B cell (primary cell): ENCODE measurements at regions not wholly inside any gene's neighbourhood (a gene's known extent, or its start where the extent isn't known, plus 50 kb on each side); places are given as distances from the start of the nearest gene placed in this dataset.

Source experiments
- ATAC-seq: fragments of 200-7000 bp; cut with Tn5 transposase; one replicate; pipeline ENCODE4 v1.10.0; 2021; ENCODE audit warnings: low read depth, mild to moderate bottlenecking, moderate number of reproducible peaks, moderate library complexity
- CTCF ChIA-PET: fragments of 350-600 bp; sonication (Branson Sonifier 250); formaldehyde crosslinking; loops from one replicate; lab custom pipeline; 2021; ENCODE audit warnings: antibody characterized with exemption, inconsistent platforms; lab: Charles Lee
- POLR2A ChIA-PET: fragments of 350-600 bp; sonication (Branson Sonifier 250); formaldehyde crosslinking; loops from one replicate; lab custom pipeline; 2021; ENCODE audit warnings: antibody characterized with exemption; lab: Charles Lee
- DNase-seq: peaks from one replicate; pipeline ENCODE4 v3.0.0; 2013
- H2AFZ ChIP-seq: 2 replicates; pipeline ENCODE4 v1.6.1; 2012; ENCODE audit warnings: mild to moderate bottlenecking, low read depth, low read length; ENCODE audit not compliant: insufficient read depth, poor library complexity, severe bottlenecking
- H3K27ac ChIP-seq, 2 donors: 1 replicate in 1 of 2; 2 replicates in 1 of 2; pipeline ENCODE4 v1.5.1; 2012 to 2013; ENCODE audit warnings: low read length in 2 of 2, mild to moderate bottlenecking in 2 of 2, moderate library complexity in 1 of 2
- H3K27me3 ChIP-seq, 4 experiments: fragments of 200-600 bp in 1 of 4; sonication (generic) in 1 of 4; replicated peaks in 1 of 4; 1 replicate in 2 of 4; 2 replicates in 2 of 4; pipeline versions ENCODE4 v1.6.1 to v1.7.0; 2013 to 2016; ENCODE audit warnings: low read length in 3 of 4, mild to moderate bottlenecking in 2 of 4, mixed read lengths in 1 of 4, moderate library complexity in 1 of 4; ENCODE audit not compliant: insufficient read depth in 4 of 4, control insufficient read depth in 3 of 4; ENCODE audit errors: control extremely low read depth in 1 of 4
- H3K36me3 ChIP-seq, 2 experiments: replicated peaks in 1 of 2; 1 replicate in 1 of 2; 2 replicates in 1 of 2; pipeline versions ENCODE4 v1.6.1 to v1.7.1; 2013; ENCODE audit warnings: low read length in 1 of 2; ENCODE audit not compliant: insufficient read depth in 2 of 2, control insufficient read depth in 1 of 2; ENCODE audit errors: control extremely low read depth in 1 of 2, extremely low read depth in 1 of 2
- H3K4me1 ChIP-seq, 2 donors: fragments of 200-600 bp in 1 of 2; sonication (generic) in 1 of 2; 1 replicate in 1 of 2; 2 replicates in 1 of 2; pipeline versions ENCODE4 v1.5.1 to v1.6.1; 2013 to 2017; ENCODE audit warnings: low read length in 2 of 2; ENCODE audit not compliant: control insufficient read depth in 2 of 2, insufficient read depth in 2 of 2
- H3K4me2 ChIP-seq: replicated peaks from 2 replicates; pipeline ENCODE3; 2012; ENCODE audit warnings: mild to moderate bottlenecking, low read depth, low read length; ENCODE audit not compliant: poor library complexity, severe bottlenecking
- H3K4me3 ChIP-seq, 5 experiments: fragments of 200-600 bp in 1 of 5; sonication (generic) in 1 of 5; 1 replicate in 3 of 5; 2 replicates in 2 of 5; pipeline versions ENCODE4 v1.5.1 to v1.7.0; 2011 to 2016; ENCODE audit warnings: low read length in 4 of 5, mild to moderate bottlenecking in 4 of 5, low read depth in 2 of 5, control low read depth in 1 of 5, moderate library complexity in 1 of 5; ENCODE audit not compliant: insufficient read depth in 1 of 5; ENCODE audit errors: control extremely low read depth in 1 of 5, extremely low read depth in 1 of 5
- H3K79me2 ChIP-seq: fragments of 200-600 bp; sonication (generic); one replicate; pipeline ENCODE4 v1.6.0; 2016; ENCODE audit warnings: low read length; ENCODE audit not compliant: control insufficient read depth, insufficient read depth
- H3K9ac ChIP-seq: fragments of 200-600 bp; sonication (generic); 2 replicates; pipeline ENCODE4 v1.6.1; 2017; ENCODE audit warnings: mild to moderate bottlenecking, low read length, moderate library complexity
- H3K9me3 ChIP-seq, 3 donors: one replicate each; pipeline versions ENCODE4 v1.6.1 to v1.7.1; 2013; ENCODE audit warnings: low read length in 2 of 3; ENCODE audit not compliant: control insufficient read depth in 2 of 3, insufficient read depth in 1 of 3; ENCODE audit errors: control extremely low read depth in 1 of 3
- H4K20me1 ChIP-seq: 2 replicates; pipeline ENCODE4 v1.6.0; 2012; ENCODE audit warnings: mild to moderate bottlenecking, low read length; ENCODE audit not compliant: insufficient read depth, control insufficient read depth, poor library complexity, severe bottlenecking
- H3K27ac Mint-ChIP-seq: one replicate; pipeline ENCODE4 v1.8.0; 2021; ENCODE audit warnings: mixed read lengths
- H3K27me3 Mint-ChIP-seq: one replicate; pipeline ENCODE4 v1.8.0; 2021; ENCODE audit warnings: mixed read lengths
- H3K4me1 Mint-ChIP-seq: one replicate; pipeline ENCODE4 v1.8.0; 2021; ENCODE audit warnings: mixed read lengths
- H3K4me3 Mint-ChIP-seq: one replicate; pipeline ENCODE4 v1.8.0; 2021; ENCODE audit warnings: mixed read lengths
- H3K9me3 Mint-ChIP-seq: one replicate; pipeline ENCODE4 v1.8.0; 2022; ENCODE audit warnings: mixed read lengths; ENCODE audit not compliant: insufficient read depth
- CTCF ChIP-seq: fragments of 200-600 bp; IDR thresholded peaks from one replicate; pipeline ENCODE4 v1.8.0; 2022; ENCODE audit warnings: antibody characterized with exemption, mild to moderate bottlenecking
- EZH2 ChIP-seq: IDR thresholded peaks from 2 replicates; pipeline ENCODE4 v1.6.1; 2012; ENCODE audit warnings: borderline replicate concordance, low read depth, mild to moderate bottlenecking, moderate library complexity, low read length; ENCODE audit not compliant: insufficient read depth, poor library complexity, severe bottlenecking
- WGBS: methylation state at CpG from one replicate; pipeline ENCODE4 v1.1.5; 2013; ENCODE audit warnings: missing lambda C conversion rate; ENCODE audit not compliant: insufficient coverage; 5-methylcytosine and 5-hydroxymethylcytosine counted together
- intact Hi-C: fragments of 100-400 bp; cut with micrococcal nuclease; formaldehyde crosslinking; loops from one replicate; pipeline ENCODE4 v1.10.0; 2022

GRCh38 chr12:72168851-72169250, 103.3 kb upstream of the TRHDE start:
- intact Hi-C loops: no loop called here
- H3K4me1 ChIP-seq: no peaks in the 10 kb centered on the region
- ChIA-PET CTCF (no interaction called here), POLR2A (no interaction called here)
- H3K9me3 ChIP-seq: peaks cover 0 to under 1% (median 0%) of the 10 kb centered on the region in 3 donors
- H4K20me1 ChIP-seq: no peaks in the 10 kb centered on the region
- Mint-ChIP-seq H3K27me3 (no peaks in the 10 kb centered on the region), H3K9me3 (no peaks in the 10 kb centered on the region), H3K4me3 (no peak overlapping the region), H3K4me1 (no peaks in the 10 kb centered on the region), H3K27ac (no peak overlapping the region)
- no peaks in the 10 kb centered on the region for H3K36me3 ChIP-seq
- no peak for TF ChIP-seq CTCF
- TF ChIP-seq EZH2: no peak
- no peaks in the 10 kb centered on the region for H3K27me3 ChIP-seq
- ATAC-seq (no peak), DNase-seq (no peak)
- no peak overlapping the region for H3K27ac ChIP-seq
- H3K4me3 ChIP-seq: no peak overlapping the region
- no peak overlapping the region for H2AFZ ChIP-seq
- H3K9ac ChIP-seq: no peak overlapping the region
- H3K79me2 ChIP-seq: no peaks in the 10 kb centered on the region
- H3K4me2 ChIP-seq: no peak overlapping the region

- H3K9me3 Mint-ChIP-seq: no peaks in the 10 kb centered on the region
- intact Hi-C loops: no loop called here
- no peaks in the 10 kb centered on the region for H3K27me3 Mint-ChIP-seq
- no peaks in the 10 kb centered on the region for H3K9me3 ChIP-seq
- ATAC-seq (no peak), DNase-seq (no peak)
- no peak overlapping the region for H3K9ac ChIP-seq
- ChIA-PET CTCF (no interaction called here), POLR2A (no interaction called here)
- H3K36me3 ChIP-seq: no peaks in the 10 kb centered on the region
- no peak overlapping the region for H3K4me2 ChIP-seq
- no peak overlapping the region for H3K4me3 Mint-ChIP-seq
- no peak overlapping the region for H3K27ac Mint-ChIP-seq
- 81% methylated on average over 2 of the region's 4 CpGs for WGBS
- no peak overlapping the region for H3K27ac ChIP-seq
- no peak overlapping the region for H2AFZ ChIP-seq
- TF ChIP-seq CTCF (no peak), EZH2 (no peak)
- no peaks in the 10 kb centered on the region for H3K4me1 ChIP-seq
- H3K79me2 ChIP-seq: no peaks in the 10 kb centered on the region
- H3K4me1 Mint-ChIP-seq: no peaks in the 10 kb centered on the region
- H3K4me3 ChIP-seq: no peak overlapping the region
- no peaks in the 10 kb centered on the region for H4K20me1 ChIP-seq
- H3K27me3 ChIP-seq: no peaks in the 10 kb centered on the region
These were observed 98.2 kb upstream of the TRHDE start for GRCh38 chr12:72173974-72174373.
